Kidney epithelial cell (primary cell): ENCODE measurements at regions not wholly inside any gene's neighbourhood (a gene's known extent, or its start where the extent isn't known, plus 50 kb on each side); places are given as distances from the start of the nearest gene placed in this dataset.

ENCODE experiments used
- DNase-seq: peaks from one replicate; pipeline ENCODE4 v3.0.0-alpha.2; 2010; ENCODE audit warnings: low read depth
- H3K27me3 ChIP-seq: 2 replicates; pipeline ENCODE4 v1.6.0; 2011; ENCODE audit warnings: low read length; ENCODE audit not compliant: control insufficient read depth, insufficient read depth
- H3K36me3 ChIP-seq: 2 replicates; pipeline ENCODE4 v1.5.1; 2011; ENCODE audit warnings: low read length; ENCODE audit not compliant: control insufficient read depth, insufficient read depth
- H3K4me3 ChIP-seq: 2 replicates; pipeline ENCODE4 v1.5.1; 2011; ENCODE audit warnings: low read depth, mild to moderate bottlenecking, control low read depth, low read length
- CTCF ChIP-seq: IDR thresholded peaks from 2 replicates; pipeline ENCODE4 v1.5.1; 2011; ENCODE audit warnings: mild to moderate bottlenecking, moderate library complexity, low read length, control low read depth, inconsistent platforms; ENCODE audit not compliant: insufficient read depth, poor library complexity, severe bottlenecking

GRCh38 chr22:44428941-44429830, 68.8 kb downstream of the RTL6 start:
- no peak for DNase-seq
- Histone ChIP-seq H3K27me3 (peaks cover 5% of the 10 kb centered on the region), H3K4me3 (no peak overlapping the region), H3K36me3 (no peaks in the 10 kb centered on the region)
- TF ChIP-seq CTCF: no peak

GRCh38 chr22:44427611-44428470, 70.2 kb downstream of the RTL6 start:
- DNase-seq: no peak
- TF ChIP-seq CTCF: no peak
- H3K27me3 ChIP-seq: peaks cover 5% of the 10 kb centered on the region
- no peak overlapping the region for H3K4me3 ChIP-seq
- H3K36me3 ChIP-seq: no peaks in the 10 kb centered on the region

GRCh38 chr22:44426981-44427380, 71.1 kb downstream of the RTL6 start:
- no peaks in the 10 kb centered on the region for H3K36me3 ChIP-seq
- TF ChIP-seq CTCF: no peak
- no peak for DNase-seq
- no peak overlapping the region for H3K4me3 ChIP-seq
- H3K27me3 ChIP-seq: peaks cover 5% of the 10 kb centered on the region

GRCh38 chr22:44425694-44426045, 72.4 kb downstream of the RTL6 start:
- peaks cover 3% of the 10 kb centered on the region for H3K27me3 ChIP-seq
- TF ChIP-seq CTCF: no peak
- no peak overlapping the region for H3K4me3 ChIP-seq
- H3K36me3 ChIP-seq: no peaks in the 10 kb centered on the region
- DNase-seq: no peak

GRCh38 chr22:44424867-44425693, 73.0 kb downstream of the RTL6 start:
- H3K27me3 ChIP-seq: peaks cover 3% of the 10 kb centered on the region
- TF ChIP-seq CTCF: no peak
- no peak overlapping the region for H3K4me3 ChIP-seq
- no peaks in the 10 kb centered on the region for H3K36me3 ChIP-seq
- no peak for DNase-seq
